Hematopoietic multipotent progenitor cell treated with erythropoietin and hydrocortisone succinate and interleukin-3 and kit ligand, for 6 days (in vitro differentiated cells): ENCODE measurements at regions not wholly inside any gene's neighbourhood (a gene's known extent, or its start where the extent isn't known, plus 50 kb on each side); places are given as distances from the start of the nearest gene placed in this dataset.
"Not testable (repeated sequence)": the region's sequence is repeated elsewhere in the genome, so short reads cannot be mapped to it uniquely, and the experiment has no call there.

Experiments
- DNase-seq: peaks from one replicate; pipeline ENCODE4 v3.0.0-alpha.2; 2015

DNA sequence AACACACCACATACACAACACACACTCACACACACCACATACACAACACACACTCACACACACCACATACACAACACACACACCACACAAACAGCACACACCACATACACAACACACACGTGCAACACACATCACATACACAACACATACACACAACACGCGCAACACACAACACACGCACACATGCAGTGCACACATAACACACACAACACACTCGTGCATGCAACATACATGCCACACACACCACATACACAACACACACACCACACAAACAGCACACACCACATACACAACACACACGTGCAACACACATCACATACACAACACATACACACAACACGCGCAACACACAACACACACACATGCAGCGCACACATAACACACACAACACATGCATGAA is 192.8 kb downstream of the C16orf95 start:
- not testable (repeated sequence) for DNase-seq

DNA sequence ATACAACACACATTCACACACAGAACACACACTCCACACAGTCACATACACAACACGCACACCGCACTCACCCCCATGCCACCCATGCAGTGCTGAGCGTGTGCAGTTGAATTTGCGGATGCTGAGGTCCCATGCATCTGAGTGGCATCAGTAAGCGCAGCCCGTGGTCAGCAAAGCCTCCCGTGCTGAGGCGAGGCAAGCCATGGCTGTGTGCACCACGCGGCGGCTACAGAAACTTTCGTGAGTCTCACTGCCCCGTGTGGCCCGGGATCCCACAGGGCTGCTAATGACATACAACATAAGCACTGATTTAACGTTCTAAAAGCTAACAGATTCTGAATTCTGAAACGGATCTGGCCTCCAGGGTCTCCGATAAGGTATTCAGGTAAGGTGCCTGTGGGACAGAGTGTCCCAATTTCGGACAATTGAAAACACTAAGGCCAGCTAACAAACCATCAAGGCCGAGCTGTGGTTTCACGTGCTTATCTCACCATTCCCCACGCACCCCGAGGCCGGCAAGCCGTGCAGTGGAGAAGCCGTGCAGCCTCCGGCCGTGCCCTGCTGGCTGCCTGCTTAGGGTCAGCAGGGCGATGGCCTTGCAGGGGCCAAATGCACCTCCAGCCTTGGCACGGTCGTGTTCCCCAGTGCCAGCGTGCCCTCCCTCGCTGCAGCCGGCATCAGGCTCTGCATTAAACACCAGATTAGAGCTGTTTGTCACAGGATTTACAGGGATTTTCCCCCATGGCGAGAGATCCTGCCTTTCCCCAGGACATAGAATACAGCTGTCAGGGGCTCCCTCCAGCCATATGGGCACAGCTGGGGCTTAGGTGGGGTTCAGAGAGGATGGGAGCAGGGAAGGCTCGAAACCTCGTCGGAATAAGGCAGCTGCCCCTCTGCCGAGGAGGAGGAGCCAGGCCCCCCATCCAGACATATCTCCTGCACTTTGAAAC is 191.7 kb downstream of the C16orf95 start:
- no peak for DNase-seq

GRCh38 chr16:87126403-87127025 is 190.7 kb downstream of the C16orf95 start:
- no peak for DNase-seq

- no peak for DNase-seq
These were observed 190.0 kb downstream of the C16orf95 start for GRCh38 chr16:87127061-87127765.

DNA sequence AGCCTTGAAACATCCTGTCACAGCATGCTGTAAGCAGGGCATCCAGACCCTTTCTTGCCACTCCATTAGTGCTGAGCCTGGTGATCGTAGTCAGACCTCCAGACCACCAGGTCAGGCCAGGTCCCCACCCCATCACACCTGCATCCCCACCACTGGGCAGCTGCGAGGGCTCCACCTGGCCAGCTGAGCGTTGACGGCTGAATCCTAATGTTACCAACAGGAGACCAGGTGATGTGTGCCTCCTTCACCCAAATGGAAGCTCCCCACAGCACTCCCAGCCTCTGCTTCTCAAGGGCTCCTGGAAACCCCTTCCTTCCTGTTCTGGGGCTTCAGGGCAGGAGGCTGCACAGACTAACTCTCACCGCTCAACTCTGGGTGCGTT is 189.4 kb downstream of the C16orf95 start:
- no peak for DNase-seq

DNA sequence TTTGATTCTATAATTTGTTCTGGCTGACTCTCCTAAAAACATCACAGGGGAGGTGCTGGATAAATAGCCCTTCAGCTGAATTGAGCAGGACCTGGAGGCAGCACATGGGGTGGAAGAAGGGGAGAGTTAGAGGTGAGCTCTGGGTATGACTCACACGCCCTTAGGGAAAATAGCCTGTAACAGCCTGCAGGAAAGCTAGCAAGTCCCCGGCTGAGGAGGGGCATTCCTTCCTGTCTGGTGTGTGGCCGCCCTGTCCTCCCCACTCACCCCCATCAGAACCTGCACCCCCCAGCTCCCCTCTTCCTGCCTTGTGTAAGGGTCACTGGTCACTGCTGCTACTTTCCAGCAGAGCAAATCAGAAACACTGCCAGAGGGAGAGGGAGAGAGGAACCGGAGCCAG is 187.4 kb downstream of the C16orf95 start:
- no peak for DNase-seq

DNA sequence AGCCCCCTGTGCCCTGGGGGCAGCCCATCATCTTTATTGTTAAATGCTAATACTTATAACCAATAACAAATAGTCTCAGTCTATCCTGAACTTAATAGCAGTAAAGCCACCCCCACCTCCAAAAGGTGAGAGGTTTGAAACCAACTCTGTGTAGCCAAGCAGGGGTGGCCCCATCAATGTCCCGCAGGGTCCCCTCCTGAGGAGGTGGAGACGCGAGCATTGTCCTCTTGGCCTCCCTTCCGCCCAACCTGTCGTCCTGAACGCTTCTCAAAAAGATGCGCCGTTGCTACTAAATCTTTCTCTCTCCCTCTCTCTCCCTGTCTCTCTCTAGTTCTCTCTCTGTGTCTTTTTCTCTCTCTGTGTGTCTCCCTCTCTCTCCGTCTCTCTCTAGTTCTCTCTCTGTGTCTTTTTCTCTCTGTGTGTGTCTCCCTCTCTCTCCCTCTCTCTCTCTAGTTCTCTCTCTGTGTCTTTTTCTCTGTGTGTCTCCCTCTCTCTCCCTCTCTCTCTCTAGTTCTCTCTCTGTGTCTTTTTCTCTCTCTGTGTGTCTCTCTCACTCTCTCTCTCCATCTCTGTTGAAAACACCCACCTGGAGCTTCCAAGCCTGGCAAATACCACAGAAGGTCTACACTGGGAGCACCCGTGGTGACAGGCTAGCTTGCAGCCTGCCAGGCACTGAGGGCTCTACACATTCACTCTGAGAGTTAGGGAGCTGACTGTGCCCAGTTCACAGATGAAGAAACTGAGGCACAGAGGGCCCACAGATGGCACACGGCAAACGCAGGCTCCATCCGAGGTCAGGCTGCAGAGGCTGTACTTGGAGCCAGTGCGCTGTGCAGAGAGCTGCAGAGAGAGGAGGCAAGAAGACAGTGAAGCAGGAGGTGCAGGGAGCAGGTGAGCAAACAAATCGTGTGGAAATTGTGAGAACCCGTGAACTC is 185.9 kb downstream of the C16orf95 start:
- DNase-seq = no peak

GRCh38 chr16:87131996-87132345 is 185.2 kb downstream of the C16orf95 start:
- DNase-seq = no peak

GRCh38 chr16:87132361-87133014 is 184.7 kb downstream of the C16orf95 start:
- no peak for DNase-seq

DNA sequence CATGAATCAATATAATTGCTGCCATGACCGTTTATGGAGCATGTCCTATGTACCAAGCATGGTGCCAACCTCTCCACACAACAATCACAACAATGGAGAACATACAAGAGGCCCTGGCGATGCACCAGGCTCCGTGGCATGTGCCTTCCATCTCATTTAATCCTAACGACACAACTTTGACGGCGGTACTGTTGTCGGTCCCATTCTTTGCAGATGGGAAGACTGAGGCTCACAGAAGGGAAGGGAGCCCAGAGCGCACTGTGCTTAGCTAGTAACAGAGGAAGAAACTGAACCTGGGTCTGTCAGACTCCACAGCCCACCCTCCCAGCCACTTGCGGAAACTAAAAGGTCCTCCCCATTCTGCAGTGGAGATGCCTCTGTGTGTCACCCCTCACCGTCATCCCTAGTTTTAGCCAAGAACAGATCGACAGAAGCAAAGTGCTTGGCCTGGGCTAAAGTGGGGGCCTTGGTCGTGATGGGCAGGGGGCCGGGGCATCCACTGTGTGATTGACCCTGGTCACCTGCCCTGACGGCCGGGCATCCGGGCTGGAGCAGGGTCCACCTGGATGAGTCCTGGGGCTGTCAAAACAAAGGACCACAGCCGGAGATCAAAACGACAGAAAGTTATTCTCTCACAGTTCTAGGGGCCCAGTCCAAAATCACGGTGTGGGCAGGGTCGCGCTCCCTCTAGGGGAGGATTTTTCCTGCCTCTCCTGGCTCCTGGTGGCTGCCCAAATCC is 183.9 kb downstream of the C16orf95 start:
- no peak for DNase-seq

GRCh38 chr16:87133966-87134627 is 183.1 kb downstream of the C16orf95 start:
- DNase-seq = no peak

DNA sequence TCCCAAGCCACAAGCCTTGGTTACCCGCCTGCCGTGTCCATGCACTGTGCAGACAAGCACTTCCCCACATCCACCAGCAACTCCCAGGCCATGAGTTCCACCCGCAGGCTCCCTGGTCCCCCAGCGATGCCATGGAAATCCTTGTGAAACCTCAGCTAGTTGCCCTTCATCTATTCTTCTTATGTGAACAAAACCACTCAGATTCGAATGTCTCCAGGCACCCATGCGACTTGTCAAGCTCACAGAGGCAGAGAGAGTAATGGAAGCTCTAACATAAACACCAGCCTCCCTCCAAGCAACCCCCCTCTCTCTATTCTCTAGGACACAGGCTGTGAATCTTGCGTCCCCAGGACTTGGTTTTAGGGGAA is 182.6 kb downstream of the C16orf95 start:
- no peak for DNase-seq

DNA sequence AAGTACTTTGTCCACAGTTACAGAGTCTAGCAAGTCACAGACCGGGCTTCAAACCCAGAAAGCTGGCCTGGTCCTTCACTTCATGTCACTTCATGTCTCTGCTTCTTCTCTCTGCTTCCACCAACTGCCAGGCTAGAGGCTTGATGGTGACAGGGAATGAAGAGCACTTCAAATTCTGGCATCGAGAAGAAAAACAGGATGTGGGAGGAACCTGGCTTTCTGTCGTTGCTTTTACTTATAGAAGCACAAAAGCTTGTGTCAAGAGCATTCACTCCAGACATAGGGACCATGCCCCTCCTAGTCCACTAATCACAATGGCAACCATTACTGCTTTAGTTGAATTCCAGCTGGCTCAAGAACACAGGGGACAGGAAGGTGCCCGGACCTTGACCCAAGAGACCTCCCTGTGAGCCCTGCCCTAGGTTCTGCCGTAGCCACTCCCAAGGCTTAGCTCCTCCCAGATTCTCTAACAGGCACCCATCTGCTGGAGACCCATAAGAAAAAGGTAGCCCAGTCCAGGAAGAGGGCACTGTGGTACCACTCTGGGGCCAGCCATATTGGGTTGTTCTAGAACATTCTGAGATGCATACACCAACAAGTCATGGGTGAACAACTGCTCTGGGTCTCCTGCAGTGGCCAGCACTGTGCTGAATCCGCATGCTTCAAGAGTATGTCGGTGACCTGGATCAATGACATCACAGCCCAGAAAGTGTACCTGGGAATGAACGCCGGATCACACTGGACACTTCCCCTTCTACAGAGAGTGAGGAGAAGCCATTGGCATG is 181.8 kb downstream of the C16orf95 start:
- DNase-seq = no peak

DNA sequence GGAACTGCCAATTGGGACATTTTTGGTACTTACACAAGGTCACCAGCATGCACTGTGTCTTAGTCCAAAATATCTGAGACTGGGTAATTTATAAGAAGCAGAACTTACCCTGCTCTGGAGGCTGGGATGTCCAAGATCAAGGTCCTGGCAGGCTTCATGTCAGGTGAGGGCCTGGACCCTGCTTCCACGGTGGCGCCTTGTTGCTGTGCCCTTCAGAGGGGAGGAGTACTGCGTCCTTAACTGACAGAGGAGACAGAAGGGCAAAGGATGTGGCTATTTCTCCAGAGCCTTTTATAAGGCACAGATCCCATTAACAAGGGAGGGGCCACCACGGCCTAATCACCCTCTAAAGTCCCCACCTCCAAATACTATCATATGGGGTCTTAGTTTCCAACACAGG is 178.9 kb downstream of the C16orf95 start:
- DNase-seq = no peak

GRCh38 chr16:87138738-87139267 is 178.4 kb downstream of the C16orf95 start:
- DNase-seq = no peak

GRCh38 chr16:87140211-87141200 is 176.7 kb downstream of the C16orf95 start:
- no peak for DNase-seq

GRCh38 chr16:87141402-87141801 is 175.8 kb downstream of the C16orf95 start:
- no peak for DNase-seq

DNA sequence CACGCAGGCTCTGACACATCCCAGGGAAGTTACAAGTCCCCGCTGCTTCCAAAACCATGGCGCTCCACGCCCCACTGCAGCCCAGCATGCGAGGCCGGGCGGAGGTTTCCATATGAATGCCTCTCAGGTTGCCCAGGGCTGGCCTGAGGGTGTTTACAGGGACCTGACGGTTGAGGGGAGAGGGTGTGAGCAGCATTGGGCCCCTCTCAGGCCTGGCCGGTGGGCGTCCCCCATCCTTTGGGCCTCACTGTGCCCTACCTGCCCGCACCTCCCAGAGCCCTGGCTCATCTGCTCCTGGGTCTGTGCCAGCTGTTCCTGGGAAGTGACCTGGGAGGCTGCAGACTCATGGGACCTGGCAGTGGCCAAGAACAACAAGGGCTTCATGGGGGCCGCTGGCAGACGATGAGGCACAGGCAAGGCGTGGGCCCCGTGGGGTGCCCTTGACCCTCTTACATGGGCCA is 173.5 kb downstream of the C16orf95 start:
- no peak for DNase-seq
